Right lobe of liver (tissue), 4 donors: ENCODE measurements at regions not wholly inside any gene's neighbourhood (a gene's known extent, or its start where the extent isn't known, plus 50 kb on each side); places are given as distances from the start of the nearest gene placed in this dataset.

ENCODE experiments used
- POLR2A ChIP-seq: fragments of 450-650 bp; IDR thresholded peaks from one replicate; pipeline ENCODE4 v1.6.1; 2017; ENCODE audit warnings: antibody characterized with exemption, mild to moderate bottlenecking
- TF ChIP-seq, protein P1 (sequence below), 4 donors: fragments of 200-600 bp in 3 of 4; fragments of 450-650 bp in 1 of 4; IDR thresholded peaks; one replicate each; pipeline versions ENCODE4 v1.5.1 to v1.8.0; 2016 to 2022; ENCODE audit warnings: antibody characterized with exemption in 4 of 4, mild to moderate bottlenecking in 2 of 4
- donor health status: DM: no; HTN: no; CAD: no.
- donor health status: DM: no; HTN: no; CAD: no.
- donor health status: DM: no; HTN: yes; CAD: no.

DNA sequence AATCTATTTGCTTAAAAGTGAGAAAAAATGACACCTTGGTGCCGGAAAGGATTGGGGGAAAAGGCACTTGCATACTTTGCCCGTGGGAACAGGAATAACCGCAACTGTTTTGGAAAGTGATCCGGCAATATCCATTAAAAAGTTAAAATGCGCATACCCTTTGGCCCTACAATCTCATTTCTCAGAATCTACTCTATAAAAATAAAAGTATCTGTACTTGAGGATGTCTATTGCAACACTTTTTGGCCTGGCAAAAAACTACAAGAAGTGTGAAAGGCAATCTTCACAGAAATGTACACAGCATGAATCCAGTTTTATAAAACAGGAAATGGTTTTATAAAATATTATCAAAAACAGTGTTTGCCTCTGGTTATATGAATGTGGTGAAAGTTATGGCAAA lies 58.3 kb upstream of the NFIL3 start:
- no peak for TF ChIP-seq POLR2A
- TF ChIP-seq, protein P1, sequence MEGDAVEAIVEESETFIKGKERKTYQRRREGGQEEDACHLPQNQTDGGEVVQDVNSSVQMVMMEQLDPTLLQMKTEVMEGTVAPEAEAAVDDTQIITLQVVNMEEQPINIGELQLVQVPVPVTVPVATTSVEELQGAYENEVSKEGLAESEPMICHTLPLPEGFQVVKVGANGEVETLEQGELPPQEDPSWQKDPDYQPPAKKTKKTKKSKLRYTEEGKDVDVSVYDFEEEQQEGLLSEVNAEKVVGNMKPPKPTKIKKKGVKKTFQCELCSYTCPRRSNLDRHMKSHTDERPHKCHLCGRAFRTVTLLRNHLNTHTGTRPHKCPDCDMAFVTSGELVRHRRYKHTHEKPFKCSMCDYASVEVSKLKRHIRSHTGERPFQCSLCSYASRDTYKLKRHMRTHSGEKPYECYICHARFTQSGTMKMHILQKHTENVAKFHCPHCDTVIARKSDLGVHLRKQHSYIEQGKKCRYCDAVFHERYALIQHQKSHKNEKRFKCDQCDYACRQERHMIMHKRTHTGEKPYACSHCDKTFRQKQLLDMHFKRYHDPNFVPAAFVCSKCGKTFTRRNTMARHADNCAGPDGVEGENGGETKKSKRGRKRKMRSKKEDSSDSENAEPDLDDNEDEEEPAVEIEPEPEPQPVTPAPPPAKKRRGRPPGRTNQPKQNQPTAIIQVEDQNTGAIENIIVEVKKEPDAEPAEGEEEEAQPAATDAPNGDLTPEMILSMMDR (IDR thresholded peaks at IDR 0.05) = no peak
